PC-3 (cell line): ENCODE measurements at regions not wholly inside any gene's neighbourhood (a gene's known extent, or its start where the extent isn't known, plus 50 kb on each side); places are given as distances from the start of the nearest gene placed in this dataset.

ENCODE experiments used
- ATAC-seq: fragments of 200-7000 bp; cut with Tn5 transposase; 2 replicates; pipeline ENCODE4 v1.9.1; 2020; ENCODE audit warnings: mild to moderate bottlenecking, moderate library complexity
- BruUV-seq: library from RNA; stranded (reverse); fragments of 400-500 nt; replicated peaks from 2 replicates; lab custom pipeline; 2021; lab: Mats Ljungman, UMichigan
- CTCF ChIA-PET: fragments of 300-600 bp; sonication (Branson Sonifier 250); formaldehyde crosslinking; loops from one replicate; lab custom pipeline; 2022; ENCODE audit warnings: antibody characterized with exemption; lab: Charles Lee
- POLR2A ChIA-PET: fragments of 300-600 bp; sonication (Branson Sonifier 250); formaldehyde crosslinking; loops from one replicate; lab custom pipeline; 2022; ENCODE audit warnings: antibody characterized with exemption; ENCODE audit not compliant: unreplicated experiment; lab: Charles Lee
- DNase-seq: peaks from one replicate; pipeline ENCODE4 v3.0.0-alpha.2; 2015
- H2AFZ ChIP-seq: fragments of 300-600 bp; sonication (generic); 2 replicates; pipeline ENCODE4 v1.6.0; 2016; ENCODE audit warnings: antibody characterized with exemption, low read length
- H3F3A ChIP-seq: fragments of 300-600 bp; sonication (generic); one replicate; pipeline ENCODE4 v1.6.0; 2017; ENCODE audit warnings: antibody characterized with exemption, low read length, control low read depth, mild to moderate bottlenecking; ENCODE audit not compliant: unreplicated experiment
- H3K27ac ChIP-seq: fragments of 300-600 bp; sonication (generic); 2 replicates; pipeline ENCODE4 v1.5.1; 2016; ENCODE audit warnings: mild to moderate bottlenecking, low read length
- H3K27me3 ChIP-seq: fragments of 300-600 bp; sonication (generic); 2 replicates; pipeline ENCODE4 v1.6.1; 2016; ENCODE audit warnings: low read length, mixed read lengths
- H3K36me3 ChIP-seq: fragments of 300-600 bp; sonication (generic); 2 replicates; pipeline ENCODE4 v1.6.1; 2016; ENCODE audit warnings: low read depth, mixed run types, low read length, mixed read lengths
- H3K4me1 ChIP-seq: fragments of 300-600 bp; sonication (generic); 2 replicates; pipeline ENCODE4 v1.5.1; 2016; ENCODE audit warnings: low read length; ENCODE audit not compliant: insufficient read depth
- H3K4me2 ChIP-seq: fragments of 300-600 bp; sonication (generic); 2 replicates; pipeline ENCODE4 v1.6.0; 2016; ENCODE audit warnings: low read length
- H3K4me3 ChIP-seq: fragments of 300-600 bp; sonication (generic); 2 replicates; pipeline ENCODE4 v1.5.1; 2016; ENCODE audit warnings: mild to moderate bottlenecking, low read length, mixed read lengths
- H3K79me2 ChIP-seq: fragments of 300-600 bp; sonication (generic); 2 replicates; pipeline ENCODE4 v1.6.1; 2017; ENCODE audit warnings: low read length, mixed read lengths
- H3K9ac ChIP-seq: fragments of 300-600 bp; sonication (generic); 2 replicates; pipeline ENCODE4 v1.6.0; 2016; ENCODE audit warnings: mild to moderate bottlenecking, low read length
- H3K9me2 ChIP-seq: fragments of 300-600 bp; sonication (generic); replicated peaks from 2 replicates; pipeline ENCODE4 v1.6.1; 2016; ENCODE audit warnings: mixed run types, low read length, mixed read lengths
- H3K9me3 ChIP-seq: fragments of 300-600 bp; sonication (generic); 2 replicates; pipeline ENCODE4 v1.6.1; 2016; ENCODE audit warnings: low read length, mixed read lengths
- H4K20me1 ChIP-seq: fragments of 300-600 bp; sonication (generic); 2 replicates; pipeline ENCODE4 v1.6.1; 2016; ENCODE audit warnings: low read length, mixed read lengths
- EZH2 ChIP-seq: fragments of 300-600 bp; sonication (generic); IDR thresholded peaks from one replicate; pipeline ENCODE4 v1.6.1; 2017; ENCODE audit warnings: antibody characterized with exemption, mild to moderate bottlenecking, low read length; ENCODE audit not compliant: unreplicated experiment
- EZH2phosphoT487 ChIP-seq: fragments of 300-600 bp; sonication (generic); IDR thresholded peaks from 2 replicates; pipeline ENCODE4 v1.6.1; 2018; ENCODE audit warnings: mild to moderate bottlenecking, antibody characterized with exemption, low read length, borderline replicate concordance
- intact Hi-C: fragments of 100-400 bp; cut with micrococcal nuclease; formaldehyde crosslinking; loops from 2 replicates; pipeline ENCODE4 v1.9.0; 2023
- TF ChIP-seq, protein P1 (sequence below): fragments of 300-600 bp; sonication (generic); conservative IDR thresholded peaks from 2 replicates; pipeline ENCODE4 v1.5.1; 2017; ENCODE audit warnings: antibody characterized with exemption, low read depth, mild to moderate bottlenecking, low read length

DNA sequence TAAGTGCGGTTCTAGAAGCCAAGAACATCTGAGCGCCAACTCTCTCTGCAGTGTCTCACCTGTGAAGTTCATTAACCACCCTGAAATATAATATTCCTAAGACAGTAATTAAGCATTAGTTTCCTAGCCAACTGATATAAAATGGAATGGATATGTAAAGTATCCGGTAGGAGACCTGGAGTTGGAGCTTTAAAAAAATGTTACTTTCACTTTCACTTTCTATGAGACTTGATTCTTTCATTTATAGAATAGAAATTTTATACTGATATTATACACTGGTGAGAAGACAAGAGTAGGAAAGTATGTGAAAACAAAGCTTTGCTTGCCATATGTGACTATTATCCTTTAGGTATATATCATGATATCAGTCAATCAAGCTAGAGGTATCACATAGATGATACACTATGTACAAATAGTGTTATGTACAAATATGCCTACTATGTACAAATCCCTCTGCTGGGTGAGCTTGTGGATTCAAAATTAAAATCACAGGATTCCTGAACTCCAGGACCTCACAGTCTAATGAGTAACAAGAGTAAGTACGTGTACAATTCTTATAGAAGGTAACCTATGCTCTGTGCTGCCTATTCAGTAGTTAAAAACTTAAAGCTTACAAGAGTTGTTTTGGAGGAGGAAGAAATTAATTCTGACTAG is 934.2 kb downstream of the TTLL7 start:
- H3K9me3 ChIP-seq = no peaks in the 10 kb centered on the region
- intact Hi-C loops = no loop called here
- H3F3A ChIP-seq = no peaks in the 10 kb centered on the region
- no peak overlapping the region for H3K4me3 ChIP-seq
- 0 out of 2 replicates have a peak overlapping the region, but pooled peaks have one; percentile 17 for H3K4me2 ChIP-seq
- no peaks in the 10 kb centered on the region for H4K20me1 ChIP-seq
- DNase-seq (no peak), ATAC-seq (no peak)
- H3K27ac ChIP-seq = no peak overlapping the region
- H3K27me3 ChIP-seq = no peaks in the 10 kb centered on the region
- H3K9me2 ChIP-seq = no peaks in the 10 kb centered on the region
- no peak overlapping the region for H2AFZ ChIP-seq
- ChIA-PET CTCF (no interaction called here), POLR2A (no interaction called here)
- H3K36me3 ChIP-seq = no peaks in the 10 kb centered on the region; the same call in 1 of the 2 replicates
- TF ChIP-seq EZH2phosphoT487 = no peak
- H3K79me2 ChIP-seq = no peaks in the 10 kb centered on the region
- H3K4me1 ChIP-seq = no peaks in the 10 kb centered on the region
- BruUV-seq = no TSS peak
- no peak overlapping the region for H3K9ac ChIP-seq

DNA sequence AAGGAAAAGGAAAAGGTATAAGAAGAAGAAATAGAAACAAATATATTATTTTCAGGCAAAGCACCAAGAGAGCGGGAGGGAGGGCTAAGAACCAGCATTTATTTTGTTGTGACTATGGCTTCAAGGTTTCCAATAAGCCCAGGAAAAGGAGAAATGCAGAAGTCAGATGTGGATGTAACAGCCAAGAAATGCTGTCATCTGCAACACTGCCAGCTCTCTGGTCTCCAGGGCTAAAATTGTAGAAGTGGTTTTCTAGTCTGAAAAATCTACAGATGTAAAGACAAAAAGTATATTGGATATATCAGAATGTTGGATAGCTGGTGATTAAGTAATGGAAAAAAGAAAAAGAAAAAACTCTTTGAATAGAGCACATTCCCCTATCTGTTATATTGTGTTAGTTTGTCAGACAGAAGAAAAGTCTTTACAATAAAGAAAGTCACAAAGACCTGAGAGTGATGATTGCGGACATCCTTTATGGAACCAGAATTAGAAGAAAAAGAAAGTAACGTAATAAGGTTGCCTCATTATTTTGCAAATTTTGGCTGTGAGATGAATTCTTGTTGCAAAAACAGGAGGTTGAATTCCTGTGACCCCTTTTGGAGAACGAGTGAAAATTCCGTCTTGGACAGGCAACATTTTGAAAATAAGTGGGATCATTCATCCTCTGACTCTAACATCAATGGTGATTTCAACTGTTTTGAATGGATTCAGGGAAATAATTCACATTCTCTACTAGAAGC is 938.1 kb downstream of the TTLL7 start:
- POLR2A ChIA-PET = no interaction called here
- H2AFZ ChIP-seq = no peak overlapping the region
- no TSS peak for BruUV-seq

DNA sequence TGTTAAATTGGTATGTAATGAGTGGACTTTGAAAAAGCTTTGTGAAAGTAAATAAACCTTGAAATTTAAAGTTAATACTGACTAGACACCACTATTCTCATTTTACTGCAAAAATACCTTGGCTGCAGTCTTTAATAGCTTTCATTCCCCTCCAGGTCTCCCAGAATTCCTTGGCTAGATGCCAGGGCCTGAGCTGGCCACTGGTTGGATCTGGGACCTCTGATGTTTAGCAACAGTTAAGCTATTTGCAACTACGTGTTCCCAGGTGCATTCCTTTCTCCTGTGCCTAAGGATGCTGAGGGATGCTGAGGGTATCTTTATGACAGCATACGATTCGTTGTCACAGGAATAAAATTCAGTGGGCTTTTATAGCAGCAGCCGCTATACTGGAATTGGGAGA is 938.7 kb downstream of the TTLL7 start:
- Histone ChIP-seq H3F3A (no peaks in the 10 kb centered on the region), H4K20me1 (no peaks in the 10 kb centered on the region), H3K36me3 (no peaks in the 10 kb centered on the region), H3K4me3 (no peak overlapping the region), H3K9ac (no peak overlapping the region), H3K79me2 (no peaks in the 10 kb centered on the region), H2AFZ (no peak overlapping the region), H3K27ac (no peak overlapping the region), H3K4me2 (no peak overlapping the region), H3K4me1 (peaks cover 16% of the 10 kb centered on the region), H3K9me3 (no peaks in the 10 kb centered on the region), H3K9me2 (no peaks in the 10 kb centered on the region), H3K27me3 (no peaks in the 10 kb centered on the region)
- no peak for ATAC-seq
- POLR2A ChIA-PET = no interaction called here
- intact Hi-C loops = no loop called here
- TF ChIP-seq, protein P1, sequence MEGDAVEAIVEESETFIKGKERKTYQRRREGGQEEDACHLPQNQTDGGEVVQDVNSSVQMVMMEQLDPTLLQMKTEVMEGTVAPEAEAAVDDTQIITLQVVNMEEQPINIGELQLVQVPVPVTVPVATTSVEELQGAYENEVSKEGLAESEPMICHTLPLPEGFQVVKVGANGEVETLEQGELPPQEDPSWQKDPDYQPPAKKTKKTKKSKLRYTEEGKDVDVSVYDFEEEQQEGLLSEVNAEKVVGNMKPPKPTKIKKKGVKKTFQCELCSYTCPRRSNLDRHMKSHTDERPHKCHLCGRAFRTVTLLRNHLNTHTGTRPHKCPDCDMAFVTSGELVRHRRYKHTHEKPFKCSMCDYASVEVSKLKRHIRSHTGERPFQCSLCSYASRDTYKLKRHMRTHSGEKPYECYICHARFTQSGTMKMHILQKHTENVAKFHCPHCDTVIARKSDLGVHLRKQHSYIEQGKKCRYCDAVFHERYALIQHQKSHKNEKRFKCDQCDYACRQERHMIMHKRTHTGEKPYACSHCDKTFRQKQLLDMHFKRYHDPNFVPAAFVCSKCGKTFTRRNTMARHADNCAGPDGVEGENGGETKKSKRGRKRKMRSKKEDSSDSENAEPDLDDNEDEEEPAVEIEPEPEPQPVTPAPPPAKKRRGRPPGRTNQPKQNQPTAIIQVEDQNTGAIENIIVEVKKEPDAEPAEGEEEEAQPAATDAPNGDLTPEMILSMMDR = no peak
- TF ChIP-seq EZH2phosphoT487 (no peak), EZH2 (no peak)
- CTCF ChIA-PET = no interaction called here
- DNase-seq = peak; percentile 89
- BruUV-seq = no TSS peak

More for the DNA sequence above, 938.1 kb downstream of the TTLL7 start:
- Histone ChIP-seq H3K36me3 (no peaks in the 10 kb centered on the region), H4K20me1 (no peaks in the 10 kb centered on the region), H3K27me3 (no peaks in the 10 kb centered on the region), H3K4me1 (peaks cover 11% of the 10 kb centered on the region), H3K79me2 (no peaks in the 10 kb centered on the region), H3K9me3 (no peaks in the 10 kb centered on the region), H3K27ac (no peak overlapping the region), H3K9me2 (no peaks in the 10 kb centered on the region), H3K9ac (no peak overlapping the region), H3F3A (no peaks in the 10 kb centered on the region), H3K4me2 (no peak overlapping the region), H3K4me3 (no peak overlapping the region)
- CTCF ChIA-PET = no interaction called here
- intact Hi-C loops = no loop called here
- ATAC-seq (no peak), DNase-seq (no peak)
- no peak for TF ChIP-seq EZH2phosphoT487
- no peak for TF ChIP-seq EZH2
- TF ChIP-seq, protein P1 = no peak
